Right lobe of liver (tissue), 4 donors: ENCODE measurements at regions not wholly inside any gene's neighbourhood (a gene's known extent, or its start where the extent isn't known, plus 50 kb on each side); places are given as distances from the start of the nearest gene placed in this dataset.

ENCODE experiments used
- CTCF ChIP-seq, 4 donors: fragments of 200-600 bp in 3 of 4; fragments of 450-650 bp in 1 of 4; IDR thresholded peaks; one replicate each; pipeline versions ENCODE4 v1.5.1 to v1.8.0; 2016 to 2022; ENCODE audit warnings: antibody characterized with exemption in 4 of 4, mild to moderate bottlenecking in 2 of 4
- POLR2A ChIP-seq: fragments of 450-650 bp; IDR thresholded peaks from one replicate; pipeline ENCODE4 v1.6.1; 2017; ENCODE audit warnings: antibody characterized with exemption, mild to moderate bottlenecking
- donor health status: DM: no; HTN: no; CAD: no.
- donor health status: DM: no; HTN: no; CAD: no.
- donor health status: DM: no; HTN: yes; CAD: no.

DNA sequence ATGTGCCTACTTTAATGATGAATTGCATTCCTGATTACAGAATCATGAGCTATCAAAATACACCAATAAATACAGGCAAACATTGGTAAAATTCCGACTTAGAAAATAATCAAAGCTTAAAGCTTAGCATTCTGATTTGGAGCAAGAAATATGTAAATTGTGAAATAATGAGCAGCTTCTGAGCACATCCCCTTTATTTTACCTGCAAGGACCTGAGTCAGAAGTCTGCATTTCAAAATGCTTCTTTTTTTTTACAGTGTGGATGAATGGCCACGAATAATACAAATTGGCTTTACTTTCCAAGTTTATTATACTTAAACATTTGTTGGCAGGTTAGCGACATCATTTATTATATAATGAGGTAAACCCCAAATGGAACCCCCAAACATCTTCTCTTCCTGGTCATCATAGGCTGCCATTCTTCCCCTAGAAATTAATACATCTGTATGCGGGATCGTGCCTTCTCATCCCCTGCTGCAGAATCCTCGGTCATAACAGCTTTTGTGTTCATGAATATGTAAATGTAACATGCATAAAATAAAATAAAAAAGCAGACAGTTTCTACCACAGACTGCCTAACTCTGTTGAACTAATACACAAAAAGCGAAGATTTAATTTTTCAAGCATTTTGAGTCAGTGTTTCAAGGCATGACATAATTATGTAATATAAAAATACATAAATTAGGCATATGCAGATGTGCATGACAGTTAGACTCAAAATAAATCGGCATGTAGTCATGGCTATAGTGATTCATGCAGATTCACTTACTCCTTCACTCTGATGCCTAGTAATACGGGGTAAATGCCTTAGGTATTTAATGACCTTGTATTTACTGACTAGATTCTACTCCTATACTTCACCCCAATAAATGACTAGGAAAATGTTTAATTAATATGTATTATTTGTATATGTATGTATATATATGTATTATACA lies 339.7 kb downstream of the USP25 start:
- TF ChIP-seq CTCF (IDR thresholded peaks at IDR 0.05) (no peak), POLR2A (no peak)
